Endothelial cell of umbilical vein (primary cell): ENCODE measurements at regions not wholly inside any gene's neighbourhood (a gene's known extent, or its start where the extent isn't known, plus 50 kb on each side); places are given as distances from the start of the nearest gene placed in this dataset.

ENCODE experiments used
- BruUV-seq: library from RNA; stranded (reverse); fragments of 400-500 nt; replicated peaks from 2 replicates; lab custom pipeline; 2021; lab: Mats Ljungman, UMichigan
- CTCF ChIA-PET: fragments of 300-600, 350-600 bp; sonication (Branson Sonifier 250); formaldehyde crosslinking; loops from one replicate; lab custom pipeline; 2021; ENCODE audit warnings: antibody characterized with exemption, inconsistent platforms; lab: Charles Lee
- POLR2A ChIA-PET: fragments of 300-600, 350-600 bp; sonication (Branson Sonifier 250); formaldehyde crosslinking; loops from one replicate; lab custom pipeline; 2021; ENCODE audit warnings: antibody characterized with exemption, inconsistent platforms; lab: Charles Lee
- DNase-seq: peaks from one replicate; pipeline ENCODE4 v3.0.0-alpha.2; 2011; ENCODE audit warnings: low read depth, low spot score
- FAIRE-seq: peaks from 2 replicates; lab custom pipeline; 2011; peaks lifted over from hg19 to GRCh38; lab: Jason Lieb, UNC
- H2AFZ ChIP-seq: 2 replicates; pipeline ENCODE4 v1.6.0; 2012; ENCODE audit warnings: low read depth, low read length, control low read depth, inconsistent platforms
- H3K27ac ChIP-seq: 2 replicates; pipeline ENCODE4 v1.5.1; 2011; ENCODE audit warnings: low read depth, mild to moderate bottlenecking, control low read depth, low read length, moderate library complexity; ENCODE audit not compliant: insufficient read depth
- H3K27me3 ChIP-seq, 2 experiments: 2 replicates each; pipeline versions ENCODE4 v1.6.0 to v1.6.1; 2011; ENCODE audit warnings: low read length in 2 of 2, mixed read lengths in 1 of 2; ENCODE audit not compliant: control insufficient read depth in 2 of 2, insufficient read depth in 2 of 2
- H3K36me3 ChIP-seq, 2 experiments: 2 replicates in 1 of 2; 3 replicates in 1 of 2; pipeline ENCODE4 v1.5.1; 2011; ENCODE audit warnings: low read length in 2 of 2, mild to moderate bottlenecking in 1 of 2, moderate library complexity in 1 of 2; ENCODE audit not compliant: control insufficient read depth in 2 of 2, insufficient read depth in 2 of 2; ENCODE audit errors: extremely low read depth in 1 of 2
- H3K4me1 ChIP-seq: 3 replicates; pipeline ENCODE4 v1.5.1; 2011; ENCODE audit warnings: mild to moderate bottlenecking, low read length; ENCODE audit not compliant: control insufficient read depth, insufficient read depth; ENCODE audit errors: extremely low read depth
- H3K4me2 ChIP-seq: 2 replicates; pipeline ENCODE4 v1.6.1; 2011; ENCODE audit warnings: low read length, control low read depth, mixed read lengths; ENCODE audit not compliant: insufficient read depth
- H3K4me3 ChIP-seq, 3 experiments: fragments of 200-600 bp in 1 of 3; sonication (generic), shearing (Covaris generic) in 1 of 3; replicated peaks in 1 of 3; 2 replicates each; pipeline ENCODE4 v1.5.1; 2011 to 2016; ENCODE audit warnings: control low read depth in 3 of 3, low read length in 3 of 3, mild to moderate bottlenecking in 2 of 3, inconsistent platforms in 1 of 3, low read depth in 1 of 3, moderate library complexity in 1 of 3; ENCODE audit not compliant: insufficient read depth in 1 of 3
- H3K79me2 ChIP-seq: 2 replicates; pipeline ENCODE4 v1.6.0; 2012; ENCODE audit warnings: low read length, inconsistent platforms; ENCODE audit not compliant: control insufficient read depth, insufficient read depth
- H3K9ac ChIP-seq: replicated peaks from 2 replicates; pipeline ENCODE3; 2011; ENCODE audit warnings: low read length, control low read depth; ENCODE audit not compliant: insufficient read depth; ENCODE audit errors: extremely low read depth
- H3K9me1 ChIP-seq: replicated peaks from 3 replicates; pipeline ENCODE4 v1.6.0; 2011; ENCODE audit warnings: mild to moderate bottlenecking, low read length; ENCODE audit not compliant: control insufficient read depth, insufficient read depth; ENCODE audit errors: extremely low read depth
- H3K9me3 ChIP-seq: replicated peaks from 2 replicates; pipeline ENCODE4 v1.5.1; 2012; ENCODE audit warnings: low read length, inconsistent platforms; ENCODE audit not compliant: control insufficient read depth, insufficient read depth
- H4K20me1 ChIP-seq: replicated peaks from 2 replicates; pipeline ENCODE3; 2011; ENCODE audit warnings: mild to moderate bottlenecking, low read length; ENCODE audit not compliant: control insufficient read depth, insufficient read depth; ENCODE audit errors: extremely low read depth
- CTCF ChIP-seq, 2 donors: IDR thresholded peaks; 1 replicate in 1 of 2; 2 replicates in 1 of 2; pipeline ENCODE4 v1.5.1; 2011; ENCODE audit warnings: low read length in 2 of 2, mild to moderate bottlenecking in 2 of 2, moderate library complexity in 2 of 2, control low read depth in 1 of 2, inconsistent platforms in 1 of 2, low read depth in 1 of 2; ENCODE audit not compliant: insufficient read depth in 1 of 2; ENCODE audit errors: extremely low read depth in 1 of 2
- EZH2 ChIP-seq: IDR thresholded peaks from 2 replicates; pipeline ENCODE4 v1.6.1; 2012; ENCODE audit warnings: borderline replicate concordance, low read depth, mild to moderate bottlenecking, moderate library complexity, low read length, inconsistent platforms; ENCODE audit not compliant: severe bottlenecking
- FOS ChIP-seq: IDR thresholded peaks from 2 replicates; pipeline ENCODE4 v1.6.1; 2011; ENCODE audit warnings: mild to moderate bottlenecking, low read length, moderate library complexity, borderline replicate concordance; ENCODE audit not compliant: insufficient read depth
- GATA2 ChIP-seq: IDR thresholded peaks from 2 replicates; pipeline ENCODE4 v1.7.0; 2011; ENCODE audit warnings: low read depth, mild to moderate bottlenecking, moderate library complexity, mixed read lengths, low read length; ENCODE audit not compliant: insufficient read length, insufficient read depth
- JUN ChIP-seq: IDR thresholded peaks from 2 replicates; pipeline ENCODE4 v1.6.1; 2011; ENCODE audit warnings: borderline replicate concordance, low read depth; ENCODE audit not compliant: insufficient read length, insufficient read depth
- MAX ChIP-seq: IDR thresholded peaks from 2 replicates; pipeline ENCODE4 v1.6.1; 2011; ENCODE audit not compliant: insufficient read depth, insufficient read length
- MYC ChIP-seq: IDR thresholded peaks from one replicate; pipeline ENCODE4 v1.6.1; 2011; ENCODE audit warnings: mild to moderate bottlenecking, low read depth, low read length
- POLR2A ChIP-seq: IDR thresholded peaks from 2 replicates; pipeline ENCODE4 v1.6.1; 2012; ENCODE audit warnings: low read depth, mild to moderate bottlenecking, control low read depth, low read length
- POLR2AphosphoS5 ChIP-seq: IDR thresholded peaks from 2 replicates; pipeline ENCODE4 v1.6.1; 2012; ENCODE audit warnings: low read depth, mild to moderate bottlenecking, control low read depth, low read length, moderate library complexity; ENCODE audit not compliant: insufficient read depth
- dilution Hi-C: fragments of 300-500 bp; cut with MboI; formaldehyde crosslinking; loops from one replicate; pipeline ENCODE4 v1.15.0; 2019; ENCODE audit warnings: low sequenced_read_pairs; ENCODE audit not compliant: extremely low pct_ligation_motif_present
- intact Hi-C: fragments of 100-400 bp; cut with micrococcal nuclease; formaldehyde crosslinking; loops from one replicate; pipeline ENCODE4 v1.10.0; 2022

GRCh38 chr2:122669627-122670026 is 914.2 kb downstream of the TSN start:
- no peak for FAIRE-seq
- TF ChIP-seq FOS (no peak), MAX (no peak), POLR2A (no peak), EZH2 (no peak), POLR2AphosphoS5 (no peak), JUN (no peak), MYC (no peak), GATA2 (no peak), CTCF (IDR thresholded peaks at IDR 0.05; ENCODE audit: extremely low read depth in 1 of 2, insufficient read depth in 1 of 2, low read depth in 1 of 2, low read length in 2 of 2) (no peak)
- H3K9me1 ChIP-seq: no peaks in the 10 kb centered on the region
- H3K4me3 ChIP-seq: no peak overlapping the region
- H3K36me3 ChIP-seq: no peaks in the 10 kb centered on the region
- dilution Hi-C loops (no loop called here), intact Hi-C loops (no loop called here)
- no peaks in the 10 kb centered on the region for H3K4me1 ChIP-seq
- H3K27me3 ChIP-seq: no peaks in the 10 kb centered on the region
- H3K9ac ChIP-seq: no peak overlapping the region
- no peak for DNase-seq
- H3K9me3 ChIP-seq: peaks cover 2% of the 10 kb centered on the region
- no peaks in the 10 kb centered on the region for H3K79me2 ChIP-seq
- H2AFZ ChIP-seq: no peak overlapping the region
- H3K27ac ChIP-seq: no peak overlapping the region
- BruUV-seq: no TSS peak
- H4K20me1 ChIP-seq: no peaks in the 10 kb centered on the region
- no peak overlapping the region for H3K4me2 ChIP-seq
- CTCF ChIA-PET: no interaction called here
- POLR2A ChIA-PET: no interaction called here
